Kasumi-1 (cell line): ENCODE measurements at regions not wholly inside any gene's neighbourhood (a gene's known extent, or its start where the extent isn't known, plus 50 kb on each side); places are given as distances from the start of the nearest gene placed in this dataset.
"Not testable (repeated sequence)": the region's sequence is repeated elsewhere in the genome, so short reads cannot be mapped to it uniquely, and the experiment has no call there.

Source experiments
- DNase-seq, 2 experiments: peaks; one replicate each; lab custom pipeline; 2025; lab: John Stamatoyannopoulos, UW

DNA sequence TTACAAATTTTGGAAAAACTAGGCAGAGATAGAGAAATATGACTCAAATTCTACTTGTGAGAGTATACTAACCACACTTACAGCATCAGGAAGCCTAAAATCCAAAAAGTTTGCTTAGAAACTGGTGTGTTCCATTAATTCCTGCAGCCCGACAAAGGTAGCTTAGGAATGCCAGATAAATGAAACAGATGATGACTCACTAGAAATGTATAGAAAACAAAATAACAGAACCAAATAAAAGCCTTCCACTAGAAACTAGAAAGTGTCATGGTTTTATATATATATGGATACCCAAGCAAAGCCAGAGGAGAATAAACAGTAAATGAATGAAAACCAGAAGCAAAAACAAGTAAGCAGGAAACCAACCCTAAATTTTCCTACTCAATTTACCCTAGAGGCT lies 272.2 kb upstream of the PRDM9 start:
- no peak for DNase-seq

DNA sequence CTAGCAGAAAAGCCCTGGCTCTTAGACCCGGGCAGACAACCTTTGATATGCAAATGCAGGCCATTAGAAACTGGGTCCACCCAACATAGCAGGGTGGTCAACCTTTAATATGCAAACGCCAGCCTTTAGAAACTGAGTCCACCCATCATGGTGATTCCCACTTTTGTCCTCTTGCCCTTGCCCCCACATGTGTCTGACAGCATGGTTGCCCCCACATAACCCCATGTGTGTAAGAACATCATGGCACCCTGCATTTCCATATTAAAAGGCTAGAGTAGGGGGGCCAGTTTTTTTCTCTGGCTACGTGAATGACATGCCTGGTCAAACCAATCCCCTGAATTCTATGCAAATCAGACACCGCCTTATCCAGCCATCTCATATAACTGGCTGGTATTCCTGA lies 273.2 kb upstream of the PRDM9 start:
- no peak for DNase-seq

- DNase-seq, result no peak
These were observed 283.6 kb upstream of the PRDM9 start for GRCh38 chr5:23223846-23224245.

DNA sequence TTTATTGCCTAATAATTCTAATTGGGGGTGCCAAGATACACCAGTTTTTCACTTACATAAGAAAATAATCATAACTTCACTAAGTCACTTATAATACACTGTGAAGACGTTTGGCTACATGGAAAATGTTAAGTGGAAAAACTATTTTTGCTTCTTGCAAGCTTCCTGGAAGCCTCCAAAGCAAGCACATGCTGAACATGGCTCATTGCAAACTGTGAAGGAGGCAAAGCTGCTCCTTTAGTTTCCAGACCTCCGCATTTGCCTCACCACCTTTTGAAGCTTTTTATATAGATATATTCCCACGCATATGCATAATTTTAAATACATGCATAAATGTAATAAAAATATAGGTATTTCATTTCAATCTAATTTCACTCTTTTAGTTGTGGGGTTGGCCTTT lies 285.6 kb upstream of the PRDM9 start:
- no peak for DNase-seq

DNA sequence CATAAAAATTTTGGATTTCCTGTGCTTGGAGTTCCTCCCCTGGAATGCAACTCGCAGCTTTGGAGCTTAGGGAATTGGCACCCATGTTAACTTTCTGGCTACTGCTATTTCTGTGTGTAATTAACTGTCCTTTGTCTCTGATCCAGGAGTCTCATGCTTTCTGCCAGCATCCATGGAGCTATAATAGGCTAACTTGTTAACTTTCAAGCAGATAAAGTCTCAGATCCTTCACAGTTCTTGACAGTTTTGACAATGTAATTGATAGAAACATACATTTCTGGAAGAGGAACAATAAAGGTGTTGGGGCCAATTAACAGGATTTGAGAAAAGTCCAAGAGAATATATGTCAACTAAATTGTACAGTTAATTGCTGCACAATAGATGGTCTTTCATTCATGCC lies 290.2 kb upstream of the PRDM9 start:
- no peak for DNase-seq

DNA sequence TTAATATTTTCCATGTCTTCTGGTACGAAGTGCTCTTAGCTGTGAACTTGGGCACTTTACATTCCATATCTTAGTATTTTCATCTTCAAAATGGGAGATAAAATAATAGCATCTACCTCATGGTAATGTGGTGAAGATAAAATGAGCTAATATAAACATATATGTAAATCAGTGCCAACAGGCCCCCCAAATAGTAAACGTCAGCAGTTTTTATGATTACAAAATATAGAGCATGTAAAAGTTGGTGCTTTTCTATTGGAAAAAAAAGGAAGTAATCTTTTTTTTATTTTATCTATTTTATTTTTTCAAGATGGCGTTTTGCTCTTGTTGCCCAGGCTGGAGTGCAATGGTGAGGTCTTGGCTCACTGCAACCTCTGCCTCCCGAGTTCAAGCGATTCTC lies 291.1 kb upstream of the PRDM9 start:
- DNase-seq, result no peak

DNA sequence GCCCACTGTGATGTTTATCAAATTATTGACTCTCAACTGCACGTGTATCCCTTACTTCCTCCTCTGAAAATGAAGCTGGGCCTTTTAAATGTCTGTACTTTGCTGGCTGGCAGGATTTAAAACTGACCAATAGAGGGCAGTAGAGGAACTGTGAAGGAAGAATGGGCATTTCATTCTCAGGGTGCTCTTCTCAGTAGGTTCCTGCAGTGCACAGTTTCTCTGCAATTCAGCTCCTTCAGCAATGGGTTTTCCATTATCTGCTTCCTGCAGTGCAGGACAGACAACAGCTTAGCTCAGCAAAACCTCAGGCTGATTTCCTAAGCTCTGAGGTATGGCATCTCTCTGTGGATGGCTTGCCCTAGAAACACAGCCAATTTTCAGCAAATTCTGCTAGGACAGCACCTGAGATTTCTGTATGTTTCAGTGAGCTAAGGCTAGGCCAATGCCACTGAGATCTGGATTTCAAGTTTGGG lies 298.4 kb upstream of the PRDM9 start:
- DNase-seq, result peak; percentile 85 to 91

GRCh38 chr5:23204111-23204510 lies 303.3 kb upstream of the PRDM9 start:
- no peak for DNase-seq

GRCh38 chr5:23169660-23170416 lies 316.7 kb upstream of the CDH12 start:
- no peak for DNase-seq

DNA sequence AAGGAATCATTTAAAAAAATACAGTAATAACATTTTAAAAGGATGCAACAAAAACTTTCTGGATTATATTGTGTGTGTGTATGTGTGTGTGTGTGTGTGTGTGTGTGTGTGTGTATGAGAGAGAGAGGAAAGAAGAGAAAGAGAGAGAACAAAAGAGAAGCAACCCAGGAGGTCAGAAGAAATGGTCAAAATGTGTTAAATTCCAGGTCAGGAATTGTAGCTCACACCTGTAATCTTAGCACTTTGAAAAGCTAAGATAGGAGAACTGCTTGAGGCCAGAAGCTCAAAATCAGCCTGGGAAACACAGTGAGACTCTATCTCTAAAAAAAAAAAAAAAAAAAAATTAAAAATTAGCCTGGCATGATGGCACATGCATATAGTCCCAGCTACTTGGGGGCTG lies 311.8 kb upstream of the CDH12 start:
- DNase-seq, result no peak

- no peak for DNase-seq
These were observed 305.0 kb upstream of the CDH12 start for GRCh38 chr5:23158179-23158578.

GRCh38 chr5:23157716-23158115 lies 304.6 kb upstream of the CDH12 start:
- no peak for DNase-seq

- no peak for DNase-seq
These were observed 304.0 kb upstream of the CDH12 start for GRCh38 chr5:23157169-23157568.

GRCh38 chr5:23147625-23148024 lies 294.5 kb upstream of the CDH12 start:
- no peak for DNase-seq

- DNase-seq, result no peak
These were observed 293.0 kb upstream of the CDH12 start for GRCh38 chr5:23146183-23146582.

DNA sequence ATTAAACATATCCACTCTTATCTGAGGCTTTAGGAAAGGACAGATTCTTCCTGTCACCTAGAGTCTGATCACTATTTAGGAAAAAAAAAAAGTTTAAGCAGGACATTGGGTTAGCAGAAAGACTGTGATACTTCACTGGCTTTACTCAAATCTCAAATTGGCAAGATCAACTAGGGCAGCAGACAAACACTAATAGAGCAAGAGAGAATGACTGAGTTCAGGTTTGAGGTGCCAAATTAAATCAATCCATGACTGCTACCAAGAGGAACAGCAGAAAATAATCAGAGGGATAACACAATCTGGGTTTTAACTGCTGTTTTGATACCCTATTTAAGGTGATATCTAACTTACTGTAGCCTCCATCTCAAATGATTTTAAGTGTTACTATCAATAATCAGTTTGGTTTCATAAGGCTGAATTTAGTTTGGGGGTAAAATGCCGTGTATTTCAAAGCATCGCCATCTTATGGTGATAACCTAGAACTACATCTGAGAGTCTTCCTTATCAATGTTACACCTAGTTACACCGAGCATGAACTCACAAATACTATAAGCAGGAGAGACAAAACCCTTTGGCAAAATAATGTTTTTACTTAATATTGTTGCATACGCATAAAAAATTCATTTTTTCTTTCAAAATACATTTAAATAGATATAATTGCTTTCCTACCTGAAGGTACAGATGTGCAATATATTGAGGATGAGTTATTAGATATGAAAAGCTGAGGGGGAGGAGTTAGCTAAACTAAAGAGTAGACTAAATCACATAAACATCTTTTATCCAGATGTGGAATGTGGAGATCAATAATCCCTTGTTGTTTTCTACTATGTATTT lies 286.4 kb upstream of the CDH12 start:
- DNase-seq, result peak; percentile 47 to 79

DNA sequence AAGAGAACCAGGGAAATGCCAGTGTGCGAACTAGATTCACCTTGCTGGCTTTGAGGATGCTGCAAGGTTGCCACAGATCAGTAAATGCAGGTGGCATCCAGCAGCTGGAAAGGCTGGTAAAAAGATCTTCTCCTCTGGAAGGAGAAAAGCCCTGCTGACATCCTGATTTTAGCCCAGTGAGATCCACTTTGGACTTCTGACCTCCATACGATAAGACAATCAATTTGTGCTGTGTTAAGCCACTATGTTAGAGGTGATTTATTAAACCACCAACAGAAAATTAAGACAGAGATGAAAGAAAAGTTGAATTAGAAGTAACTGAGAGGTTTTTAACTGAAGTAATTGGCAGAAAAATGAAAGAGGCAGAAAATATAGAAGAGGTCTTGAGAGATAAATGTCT lies 283.8 kb upstream of the CDH12 start:
- no peak for DNase-seq

- no peak for DNase-seq
These were observed 279.1 kb upstream of the CDH12 start for GRCh38 chr5:23132231-23132630.

DNA sequence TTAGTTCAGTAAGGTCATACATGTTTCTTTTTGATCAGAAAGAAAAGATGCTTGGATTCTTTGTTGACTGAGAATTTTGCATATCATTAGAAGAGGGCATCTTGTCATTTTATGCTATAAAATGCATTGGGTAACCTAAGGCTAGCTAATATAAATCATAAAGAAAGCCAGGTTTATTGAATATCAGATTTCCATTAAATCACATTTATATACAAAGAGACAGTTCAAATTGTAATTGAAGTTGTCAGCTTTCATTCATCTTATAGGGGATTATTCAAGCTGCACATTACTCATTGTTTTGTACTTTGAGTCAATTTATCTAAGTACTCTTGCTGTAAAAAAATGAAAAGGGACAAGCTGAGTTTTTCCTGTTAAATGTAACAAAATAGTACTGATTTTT lies 259.1 kb upstream of the CDH12 start:
- DNase-seq, result no peak

DNA sequence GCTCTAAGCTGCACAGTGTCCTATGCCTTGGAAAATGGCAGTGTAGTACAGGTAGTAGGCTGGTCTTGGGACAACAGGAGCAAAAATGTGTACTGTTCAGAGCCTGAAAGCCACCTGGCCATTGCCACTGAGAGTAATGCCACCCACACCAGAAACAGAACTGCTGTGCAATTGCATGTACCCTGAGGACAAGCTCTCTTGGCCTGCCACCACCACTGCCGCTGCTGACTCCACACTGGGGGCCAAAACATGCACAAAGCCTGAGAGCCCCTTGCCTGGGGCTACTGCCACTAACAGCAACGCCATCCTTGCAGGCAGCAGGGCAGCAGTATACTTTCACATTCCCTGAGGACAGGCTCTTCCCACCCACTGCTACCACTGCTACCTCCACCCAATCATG lies 251.9 kb upstream of the CDH12 start:
- DNase-seq, result no peak

- DNase-seq, result no peak
These were observed 250.4 kb upstream of the CDH12 start for GRCh38 chr5:23103566-23103965.

GRCh38 chr5:23095418-23095817 lies 242.3 kb upstream of the CDH12 start:
- not testable (repeated sequence) for DNase-seq

GRCh38 chr5:23089286-23089685 lies 236.1 kb upstream of the CDH12 start:
- DNase-seq, result no peak
